K562 (cell line): ENCODE measurements at regions not wholly inside any gene's neighbourhood (a gene's known extent, or its start where the extent isn't known, plus 50 kb on each side); places are given as distances from the start of the nearest gene placed in this dataset.
A peak's percentile ranks its signal among the peaks of the same experiment; 100 is the strongest.

Experiments
- BCL6 ChIP-seq: fragments of 250-450 bp; sonication (Bioruptor Pico); IDR thresholded peaks from 2 replicates; pipeline ENCODE4 v1.4.0; 2020
- BRD9 ChIP-seq: fragments of 450-650 bp; IDR thresholded peaks from 2 replicates; pipeline ENCODE4 v1.6.1; 2018; ENCODE audit warnings: low read depth; ENCODE audit not compliant: partially characterized antibody
- E4F1 ChIP-seq: fragments of 250-450 bp; sonication (Bioruptor Pico); IDR thresholded peaks from 2 replicates; pipeline ENCODE4 v1.5.0; 2021; ENCODE audit warnings: mild to moderate bottlenecking, borderline replicate concordance
- ETV5 ChIP-seq: sonication (generic); formaldehyde crosslinking; IDR thresholded peaks from 2 replicates; pipeline ENCODE4 v1.4.0; 2020; ENCODE audit warnings: low read depth, mild to moderate bottlenecking, missing genetic modification reagents
- FOXA1 ChIP-seq: fragments of 450-650 bp; IDR thresholded peaks from 2 replicates; pipeline ENCODE4 v1.6.1; 2016; ENCODE audit warnings: mild to moderate bottlenecking, borderline replicate concordance
- FOXA3 ChIP-seq, 2 experiments: fragments of 450-650 bp in 1 of 2; sonication (generic) in 1 of 2; formaldehyde crosslinking; IDR thresholded peaks in 1 of 2; conservative IDR thresholded peaks in 1 of 2; 2 replicates each; pipeline versions ENCODE4 v1.4.0 to v1.8.0; 2020 to 2022; ENCODE audit warnings: mild to moderate bottlenecking in 2 of 2, missing genetic modification reagents in 1 of 2
- OTX1 ChIP-seq: fragments of 450-650 bp; formaldehyde crosslinking; IDR thresholded peaks from 2 replicates; pipeline ENCODE4 v1.4.0; 2022; ENCODE audit warnings: mild to moderate bottlenecking
- THRB ChIP-seq: fragments of 450-650 bp; formaldehyde crosslinking; conservative IDR thresholded peaks from 2 replicates; pipeline ENCODE4 v1.4.0; 2022; ENCODE audit warnings: mild to moderate bottlenecking, missing genetic modification characterization
- TOE1 ChIP-seq, 2 experiments: fragments of 450-650 bp in 1 of 2; sonication (generic) in 1 of 2; formaldehyde crosslinking in 1 of 2; IDR thresholded peaks; 2 replicates each; pipeline versions ENCODE4 v1.7.1 to v1.8.0; 2016 to 2022; ENCODE audit warnings: borderline replicate concordance in 2 of 2, mild to moderate bottlenecking in 2 of 2, antibody characterized with exemption in 1 of 2, inconsistent platforms in 1 of 2, low read depth in 1 of 2, missing genetic modification reagents in 1 of 2, moderate library complexity in 1 of 2
- XRCC4 ChIP-seq: IDR thresholded peaks from one replicate; pipeline ENCODE4 v1.6.1; 2011; ENCODE audit not compliant: insufficient read depth, insufficient read length; ENCODE audit errors: extremely low read depth
- ZHX1 ChIP-seq: fragments of 150-350 bp; conservative IDR thresholded peaks from 2 replicates; pipeline ENCODE4 v1.6.1; 2014; ENCODE audit warnings: low read length
- ZNF134 ChIP-seq: fragments of 250-450 bp; sonication (Bioruptor Pico); conservative IDR thresholded peaks from 2 replicates; pipeline ENCODE4 v1.4.0; 2020
- ZNF589 ChIP-seq: fragments of 200-800 bp; sonication (Bioruptor generic); IDR thresholded peaks from 2 replicates; pipeline ENCODE4 v1.6.1; 2016; ENCODE audit warnings: low read depth, missing genetic modification characterization, missing compliant biosample characterization
- ZNF696 ChIP-seq: fragments of 250-450 bp; sonication (Bioruptor Pico); conservative IDR thresholded peaks from 2 replicates; pipeline ENCODE4 v1.4.0; 2020; ENCODE audit warnings: mild to moderate bottlenecking, moderate library complexity
- ZNF740 ChIP-seq, 3 experiments: fragments of 200-800 bp in 1 of 3; sonication (Bioruptor generic) in 1 of 3; sonication (generic) in 1 of 3; formaldehyde crosslinking in 1 of 3; IDR thresholded peaks; 2 replicates each; pipeline versions ENCODE4 v1.6.1 to v1.8.0; 2016 to 2022; ENCODE audit warnings: mild to moderate bottlenecking in 2 of 3, missing compliant biosample characterization in 2 of 3, missing genetic modification characterization in 2 of 3, missing genetic modification reagents in 1 of 3

- TF ChIP-seq BRD9 (peak; percentile 59), TOE1 (IDR thresholded peaks at IDR 0.05; ENCODE audit: borderline replicate concordance) (no peak), TOE1 (CRISPR knock-in tag; IDR thresholded peaks at IDR 0.05; ENCODE audit: borderline replicate concordance, low read depth) (no peak), ETV5 (CRISPR knock-in tag) (no peak), E4F1 (CRISPR knock-in tag) (no peak), ZNF740 (CRISPR knock-in tag; IDR thresholded peaks at IDR 0.05) (no peak), ZNF740 (tag; IDR thresholded peaks at IDR 0.05) (no peak), BCL6 (CRISPR knock-in tag) (no peak), THRB (CRISPR knock-in tag) (no peak), XRCC4 (no peak), ZNF134 (no peak), FOXA1 (peak; percentile 89), ZNF589 (CRISPR knock-in tag) (no peak), ZHX1 (no peak), ZNF696 (CRISPR knock-in tag) (no peak), FOXA3 (CRISPR knock-in tag; conservative IDR thresholded peaks at IDR 0.05 in 1 of 2, IDR thresholded peaks at IDR 0.05 in 1 of 2) (peak; percentile 95 to 99), OTX1 (no peak)
Observed at GRCh38 chr13:50244713-50245574, 229.7 kb downstream of the KCNRG start (continued).
